OCI-LY1 (cell line): ENCODE measurements at regions not wholly inside any gene's neighbourhood (a gene's known extent, or its start where the extent isn't known, plus 50 kb on each side); places are given as distances from the start of the nearest gene placed in this dataset.

Experiments used
- H2AFZ ChIP-seq: fragments of 200-600 bp; sonication (generic), shearing (Covaris generic); 2 replicates; pipeline ENCODE4 v1.6.0; 2014; ENCODE audit warnings: antibody characterized with exemption, mild to moderate bottlenecking, low read length
- H3F3A ChIP-seq: fragments of 200-600 bp; sonication (generic), shearing (Covaris generic); 2 replicates; pipeline ENCODE4 v1.6.0; 2014; ENCODE audit warnings: mild to moderate bottlenecking, antibody characterized with exemption, low read length, moderate library complexity; ENCODE audit not compliant: insufficient read depth
- H3K27ac ChIP-seq: fragments of 200-600 bp; sonication (generic); 2 replicates; pipeline ENCODE4 v1.5.1; 2014; ENCODE audit warnings: low read length, mixed run types, mild to moderate bottlenecking, low read depth; ENCODE audit not compliant: poor library complexity, severe bottlenecking
- H3K27me3 ChIP-seq: fragments of 200-600 bp; sonication (generic); 2 replicates; pipeline ENCODE4 v1.6.0; 2014; ENCODE audit warnings: antibody characterized with exemption, mild to moderate bottlenecking, low read length, moderate library complexity; ENCODE audit not compliant: insufficient read depth
- H3K36me3 ChIP-seq: fragments of 200-600 bp; sonication (generic); 2 replicates; pipeline ENCODE4 v1.6.1; 2014; ENCODE audit warnings: mild to moderate bottlenecking, antibody characterized with exemption, low read length, moderate library complexity, mixed read lengths; ENCODE audit not compliant: insufficient read depth
- H3K4me1 ChIP-seq: fragments of 200-600 bp; sonication (generic); 2 replicates; pipeline ENCODE4 v1.5.1; 2014; ENCODE audit warnings: mild to moderate bottlenecking, low read length, moderate library complexity; ENCODE audit not compliant: insufficient read depth, severe bottlenecking
- H3K4me2 ChIP-seq: fragments of 200-600 bp; sonication (generic), shearing (Covaris generic); 2 replicates; pipeline ENCODE4 v1.6.1; 2014; ENCODE audit warnings: low read length
- H3K4me3 ChIP-seq: fragments of 200-600 bp; sonication (generic); 2 replicates; pipeline ENCODE4 v1.5.1; 2014; ENCODE audit warnings: low read length, low read depth, mild to moderate bottlenecking, mixed read lengths; ENCODE audit not compliant: poor library complexity, severe bottlenecking
- H3K79me2 ChIP-seq: fragments of 200-600 bp; shearing (Covaris generic); 2 replicates; pipeline ENCODE4 v1.6.1; 2016; ENCODE audit warnings: mixed run types, low read length, mixed read lengths; ENCODE audit not compliant: insufficient read depth
- H3K9ac ChIP-seq: fragments of 200-600 bp; sonication (generic), shearing (Covaris generic); 2 replicates; pipeline ENCODE4 v1.6.1; 2014; ENCODE audit warnings: mild to moderate bottlenecking, low read length, mixed read lengths
- H3K9me2 ChIP-seq: fragments of 200-600 bp; sonication (generic), shearing (Covaris generic); 2 replicates; pipeline ENCODE4 v1.6.1; 2014; ENCODE audit warnings: low read depth, mild to moderate bottlenecking, low read length, mixed read lengths
- H3K9me3 ChIP-seq: fragments of 200-600 bp; shearing (Covaris generic); 2 replicates; pipeline ENCODE4 v1.6.1; 2014; ENCODE audit warnings: low read length, mixed read lengths
- H4K20me1 ChIP-seq: fragments of 200-600 bp; sonication (generic), shearing (Covaris generic); 2 replicates; pipeline ENCODE4 v1.6.0; 2016; ENCODE audit warnings: mild to moderate bottlenecking, low read length; ENCODE audit not compliant: insufficient read depth
- CTCF ChIP-seq: fragments of 200-600 bp; sonication (generic), shearing (Covaris generic); IDR thresholded peaks from 2 replicates; pipeline ENCODE4 v1.5.1; 2017; ENCODE audit warnings: mild to moderate bottlenecking, antibody characterized with exemption, low read length, moderate library complexity, mixed read lengths
- EZH2 ChIP-seq: fragments of 200-600 bp; sonication (generic), shearing (Covaris generic); IDR thresholded peaks from 2 replicates; pipeline ENCODE4 v1.8.0; 2017; ENCODE audit warnings: borderline replicate concordance, mixed run types, mild to moderate bottlenecking, antibody characterized with exemption, low read length, moderate library complexity, mixed read lengths

GRCh38 chr6:169382735-169383134 is 129.1 kb upstream of the THBS2 start:
- Histone ChIP-seq H3F3A (no peaks in the 10 kb centered on the region), H3K4me2 (no peak overlapping the region), H3K4me1 (no peaks in the 10 kb centered on the region), H3K79me2 (no peaks in the 10 kb centered on the region), H3K36me3 (no peaks in the 10 kb centered on the region), H3K9me3 (no peaks in the 10 kb centered on the region), H3K9ac (no peak overlapping the region), H3K4me3 (no peak overlapping the region), H4K20me1 (no peaks in the 10 kb centered on the region), H3K27ac (no peak overlapping the region), H3K9me2 (no peaks in the 10 kb centered on the region), H3K27me3 (no peaks in the 10 kb centered on the region), H2AFZ (no peak overlapping the region)
- TF ChIP-seq CTCF (no peak), EZH2 (no peak)

- no peaks in the 10 kb centered on the region for H3K9me2 ChIP-seq
- no peaks in the 10 kb centered on the region for H3F3A ChIP-seq
- no peaks in the 10 kb centered on the region for H3K36me3 ChIP-seq
- H3K9ac ChIP-seq: no peak overlapping the region
- no peaks in the 10 kb centered on the region for H4K20me1 ChIP-seq
- H2AFZ ChIP-seq: no peak overlapping the region
- no peak overlapping the region for H3K27ac ChIP-seq
- no peak overlapping the region for H3K4me2 ChIP-seq
- TF ChIP-seq CTCF (no peak), EZH2 (no peak)
- H3K4me3 ChIP-seq: no peak overlapping the region
- no peaks in the 10 kb centered on the region for H3K79me2 ChIP-seq
- no peaks in the 10 kb centered on the region for H3K4me1 ChIP-seq
- no peaks in the 10 kb centered on the region for H3K9me3 ChIP-seq
- no peaks in the 10 kb centered on the region for H3K27me3 ChIP-seq
Observed at GRCh38 chr6:169381988-169382387, 128.3 kb upstream of the THBS2 start.

- no peaks in the 10 kb centered on the region for H3K36me3 ChIP-seq
- no peaks in the 10 kb centered on the region for H3F3A ChIP-seq
- no peaks in the 10 kb centered on the region for H4K20me1 ChIP-seq
- TF ChIP-seq CTCF: no peak
- no peak for TF ChIP-seq EZH2
- no peaks in the 10 kb centered on the region for H3K27me3 ChIP-seq
- H3K4me2 ChIP-seq: no peak overlapping the region
- H3K9ac ChIP-seq: no peak overlapping the region
- no peak overlapping the region for H2AFZ ChIP-seq
- peaks cover 4% of the 10 kb centered on the region; the same call in 1 of the 2 replicates for H3K9me3 ChIP-seq
- no peaks in the 10 kb centered on the region for H3K79me2 ChIP-seq
- no peaks in the 10 kb centered on the region for H3K9me2 ChIP-seq
- H3K4me1 ChIP-seq: no peaks in the 10 kb centered on the region
- no peak overlapping the region for H3K4me3 ChIP-seq
- no peak overlapping the region for H3K27ac ChIP-seq
Observed at GRCh38 chr6:169380493-169380892, 126.8 kb upstream of the THBS2 start.
